A673 (cell line): ENCODE measurements at regions not wholly inside any gene's neighbourhood (a gene's known extent, or its start where the extent isn't known, plus 50 kb on each side); places are given as distances from the start of the nearest gene placed in this dataset.

ENCODE experiments used
- EZH2 ChIP-seq: fragments of 200-600 bp; sonication (generic); IDR thresholded peaks from 2 replicates; pipeline ENCODE4 v1.6.1; 2017; ENCODE audit warnings: borderline replicate concordance, low read depth, mild to moderate bottlenecking, mixed read lengths, antibody characterized with exemption, low read length; ENCODE audit not compliant: poor library complexity, severe bottlenecking
- TF ChIP-seq, protein P1 (sequence below): fragments of 300-800, 200-600 bp; sonication (generic); conservative IDR thresholded peaks from 2 replicates; pipeline ENCODE4 v1.5.1; 2017; ENCODE audit warnings: low read depth, mild to moderate bottlenecking, antibody characterized with exemption, low read length, moderate library complexity, mixed read lengths

DNA sequence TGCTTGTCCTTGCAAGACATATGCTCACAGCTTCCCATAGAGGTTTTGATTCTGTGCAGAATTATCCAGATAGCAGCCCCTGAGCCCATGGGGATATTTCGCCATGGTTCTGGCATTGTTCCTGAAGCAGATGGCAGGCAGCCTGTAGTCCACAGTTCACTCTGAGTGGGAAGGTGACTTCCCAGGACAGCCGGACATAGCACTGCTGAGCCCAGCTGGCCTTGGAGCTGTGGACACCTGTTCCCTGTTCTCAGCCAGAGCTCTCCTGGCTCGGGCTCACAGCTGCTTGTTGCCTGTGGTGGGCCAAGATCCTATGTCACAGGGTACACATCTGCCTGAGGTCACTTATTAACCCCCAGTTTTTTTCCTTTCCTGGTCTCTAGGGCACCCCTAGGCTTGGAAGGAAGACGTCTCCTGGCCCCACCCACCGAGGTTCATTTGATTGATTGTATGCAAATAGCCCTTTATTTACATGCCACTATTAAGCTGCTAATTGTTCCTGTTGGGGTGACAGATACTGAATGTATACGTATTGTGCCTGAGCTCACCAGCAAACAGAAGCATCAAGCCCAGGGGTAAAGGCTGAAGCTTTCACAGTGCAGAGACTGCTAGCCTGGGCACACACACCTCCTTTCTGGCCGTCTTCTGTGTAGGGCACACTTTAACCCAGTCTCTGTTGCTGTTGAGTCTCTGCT is 96.6 kb upstream of the DMRT1 start:
- no peak for TF ChIP-seq EZH2
- TF ChIP-seq, protein P1, sequence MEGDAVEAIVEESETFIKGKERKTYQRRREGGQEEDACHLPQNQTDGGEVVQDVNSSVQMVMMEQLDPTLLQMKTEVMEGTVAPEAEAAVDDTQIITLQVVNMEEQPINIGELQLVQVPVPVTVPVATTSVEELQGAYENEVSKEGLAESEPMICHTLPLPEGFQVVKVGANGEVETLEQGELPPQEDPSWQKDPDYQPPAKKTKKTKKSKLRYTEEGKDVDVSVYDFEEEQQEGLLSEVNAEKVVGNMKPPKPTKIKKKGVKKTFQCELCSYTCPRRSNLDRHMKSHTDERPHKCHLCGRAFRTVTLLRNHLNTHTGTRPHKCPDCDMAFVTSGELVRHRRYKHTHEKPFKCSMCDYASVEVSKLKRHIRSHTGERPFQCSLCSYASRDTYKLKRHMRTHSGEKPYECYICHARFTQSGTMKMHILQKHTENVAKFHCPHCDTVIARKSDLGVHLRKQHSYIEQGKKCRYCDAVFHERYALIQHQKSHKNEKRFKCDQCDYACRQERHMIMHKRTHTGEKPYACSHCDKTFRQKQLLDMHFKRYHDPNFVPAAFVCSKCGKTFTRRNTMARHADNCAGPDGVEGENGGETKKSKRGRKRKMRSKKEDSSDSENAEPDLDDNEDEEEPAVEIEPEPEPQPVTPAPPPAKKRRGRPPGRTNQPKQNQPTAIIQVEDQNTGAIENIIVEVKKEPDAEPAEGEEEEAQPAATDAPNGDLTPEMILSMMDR, result no peak
